Endothelial cell of umbilical vein (primary cell): ENCODE measurements at regions not wholly inside any gene's neighbourhood (a gene's known extent, or its start where the extent isn't known, plus 50 kb on each side); places are given as distances from the start of the nearest gene placed in this dataset.

Source experiments
- BruUV-seq: library from RNA; stranded (reverse); fragments of 400-500 nt; replicated peaks from 2 replicates; lab custom pipeline; 2021; lab: Mats Ljungman, UMichigan
- CTCF ChIA-PET: fragments of 300-600, 350-600 bp; sonication (Branson Sonifier 250); formaldehyde crosslinking; loops from one replicate; lab custom pipeline; 2021; ENCODE audit warnings: antibody characterized with exemption, inconsistent platforms; lab: Charles Lee
- POLR2A ChIA-PET: fragments of 300-600, 350-600 bp; sonication (Branson Sonifier 250); formaldehyde crosslinking; loops from one replicate; lab custom pipeline; 2021; ENCODE audit warnings: antibody characterized with exemption, inconsistent platforms; lab: Charles Lee
- DNase-seq: peaks from one replicate; pipeline ENCODE4 v3.0.0-alpha.2; 2011; ENCODE audit warnings: low read depth, low spot score
- FAIRE-seq: peaks from 2 replicates; lab custom pipeline; 2011; peaks lifted over from hg19 to GRCh38; lab: Jason Lieb, UNC
- H2AFZ ChIP-seq: 2 replicates; pipeline ENCODE4 v1.6.0; 2012; ENCODE audit warnings: low read depth, low read length, control low read depth, inconsistent platforms
- H3K27ac ChIP-seq: 2 replicates; pipeline ENCODE4 v1.5.1; 2011; ENCODE audit warnings: low read depth, mild to moderate bottlenecking, control low read depth, low read length, moderate library complexity; ENCODE audit not compliant: insufficient read depth
- H3K27me3 ChIP-seq, 2 experiments: 2 replicates each; pipeline versions ENCODE4 v1.6.0 to v1.6.1; 2011; ENCODE audit warnings: low read length in 2 of 2, mixed read lengths in 1 of 2; ENCODE audit not compliant: control insufficient read depth in 2 of 2, insufficient read depth in 2 of 2
- H3K36me3 ChIP-seq, 2 experiments: 2 replicates in 1 of 2; 3 replicates in 1 of 2; pipeline ENCODE4 v1.5.1; 2011; ENCODE audit warnings: low read length in 2 of 2, mild to moderate bottlenecking in 1 of 2, moderate library complexity in 1 of 2; ENCODE audit not compliant: control insufficient read depth in 2 of 2, insufficient read depth in 2 of 2; ENCODE audit errors: extremely low read depth in 1 of 2
- H3K4me1 ChIP-seq: 3 replicates; pipeline ENCODE4 v1.5.1; 2011; ENCODE audit warnings: mild to moderate bottlenecking, low read length; ENCODE audit not compliant: control insufficient read depth, insufficient read depth; ENCODE audit errors: extremely low read depth
- H3K4me2 ChIP-seq: 2 replicates; pipeline ENCODE4 v1.6.1; 2011; ENCODE audit warnings: low read length, control low read depth, mixed read lengths; ENCODE audit not compliant: insufficient read depth
- H3K4me3 ChIP-seq, 3 experiments: fragments of 200-600 bp in 1 of 3; sonication (generic), shearing (Covaris generic) in 1 of 3; replicated peaks in 1 of 3; 2 replicates each; pipeline ENCODE4 v1.5.1; 2011 to 2016; ENCODE audit warnings: control low read depth in 3 of 3, low read length in 3 of 3, mild to moderate bottlenecking in 2 of 3, inconsistent platforms in 1 of 3, low read depth in 1 of 3, moderate library complexity in 1 of 3; ENCODE audit not compliant: insufficient read depth in 1 of 3
- H3K79me2 ChIP-seq: 2 replicates; pipeline ENCODE4 v1.6.0; 2012; ENCODE audit warnings: low read length, inconsistent platforms; ENCODE audit not compliant: control insufficient read depth, insufficient read depth
- H3K9ac ChIP-seq: replicated peaks from 2 replicates; pipeline ENCODE3; 2011; ENCODE audit warnings: low read length, control low read depth; ENCODE audit not compliant: insufficient read depth; ENCODE audit errors: extremely low read depth
- H3K9me1 ChIP-seq: replicated peaks from 3 replicates; pipeline ENCODE4 v1.6.0; 2011; ENCODE audit warnings: mild to moderate bottlenecking, low read length; ENCODE audit not compliant: control insufficient read depth, insufficient read depth; ENCODE audit errors: extremely low read depth
- H3K9me3 ChIP-seq: replicated peaks from 2 replicates; pipeline ENCODE4 v1.5.1; 2012; ENCODE audit warnings: low read length, inconsistent platforms; ENCODE audit not compliant: control insufficient read depth, insufficient read depth
- H4K20me1 ChIP-seq: replicated peaks from 2 replicates; pipeline ENCODE3; 2011; ENCODE audit warnings: mild to moderate bottlenecking, low read length; ENCODE audit not compliant: control insufficient read depth, insufficient read depth; ENCODE audit errors: extremely low read depth
- CTCF ChIP-seq, 2 donors: IDR thresholded peaks; 1 replicate in 1 of 2; 2 replicates in 1 of 2; pipeline ENCODE4 v1.5.1; 2011; ENCODE audit warnings: low read length in 2 of 2, mild to moderate bottlenecking in 2 of 2, moderate library complexity in 2 of 2, control low read depth in 1 of 2, inconsistent platforms in 1 of 2, low read depth in 1 of 2; ENCODE audit not compliant: insufficient read depth in 1 of 2; ENCODE audit errors: extremely low read depth in 1 of 2
- EZH2 ChIP-seq: IDR thresholded peaks from 2 replicates; pipeline ENCODE4 v1.6.1; 2012; ENCODE audit warnings: borderline replicate concordance, low read depth, mild to moderate bottlenecking, moderate library complexity, low read length, inconsistent platforms; ENCODE audit not compliant: severe bottlenecking
- FOS ChIP-seq: IDR thresholded peaks from 2 replicates; pipeline ENCODE4 v1.6.1; 2011; ENCODE audit warnings: mild to moderate bottlenecking, low read length, moderate library complexity, borderline replicate concordance; ENCODE audit not compliant: insufficient read depth
- GATA2 ChIP-seq: IDR thresholded peaks from 2 replicates; pipeline ENCODE4 v1.7.0; 2011; ENCODE audit warnings: low read depth, mild to moderate bottlenecking, moderate library complexity, mixed read lengths, low read length; ENCODE audit not compliant: insufficient read length, insufficient read depth
- JUN ChIP-seq: IDR thresholded peaks from 2 replicates; pipeline ENCODE4 v1.6.1; 2011; ENCODE audit warnings: borderline replicate concordance, low read depth; ENCODE audit not compliant: insufficient read length, insufficient read depth
- MAX ChIP-seq: IDR thresholded peaks from 2 replicates; pipeline ENCODE4 v1.6.1; 2011; ENCODE audit not compliant: insufficient read depth, insufficient read length
- MYC ChIP-seq: IDR thresholded peaks from one replicate; pipeline ENCODE4 v1.6.1; 2011; ENCODE audit warnings: mild to moderate bottlenecking, low read depth, low read length
- POLR2A ChIP-seq: IDR thresholded peaks from 2 replicates; pipeline ENCODE4 v1.6.1; 2012; ENCODE audit warnings: low read depth, mild to moderate bottlenecking, control low read depth, low read length
- POLR2AphosphoS5 ChIP-seq: IDR thresholded peaks from 2 replicates; pipeline ENCODE4 v1.6.1; 2012; ENCODE audit warnings: low read depth, mild to moderate bottlenecking, control low read depth, low read length, moderate library complexity; ENCODE audit not compliant: insufficient read depth
- dilution Hi-C: fragments of 300-500 bp; cut with MboI; formaldehyde crosslinking; loops from one replicate; pipeline ENCODE4 v1.15.0; 2019; ENCODE audit warnings: low sequenced_read_pairs; ENCODE audit not compliant: extremely low pct_ligation_motif_present
- intact Hi-C: fragments of 100-400 bp; cut with micrococcal nuclease; formaldehyde crosslinking; loops from one replicate; pipeline ENCODE4 v1.10.0; 2022

GRCh38 chr5:172505403-172505759 lies 51.1 kb upstream of the SH3PXD2B start:
- dilution Hi-C loops: no loop called here
- Histone ChIP-seq H3K4me1 (no peaks in the 10 kb centered on the region), H3K79me2 (no peaks in the 10 kb centered on the region), H2AFZ (no peak overlapping the region), H4K20me1 (no peaks in the 10 kb centered on the region), H3K4me3 (no peak overlapping the region), H3K27ac (no peak overlapping the region), H3K9me1 (no peaks in the 10 kb centered on the region), H3K9me3 (no peaks in the 10 kb centered on the region), H3K9ac (no peak overlapping the region), H3K36me3 (no peaks in the 10 kb centered on the region), H3K27me3 (peaks cover 0 to 2% of the 10 kb centered on the region in 2 experiments), H3K4me2 (no peak overlapping the region)
- ChIA-PET CTCF (no interaction called here), POLR2A (no interaction called here)
- DNase-seq: no peak
- BruUV-seq: no TSS peak
- FAIRE-seq: no peak
- TF ChIP-seq POLR2AphosphoS5: no peak
- TF ChIP-seq EZH2: no peak
- no peak for TF ChIP-seq MAX
- TF ChIP-seq GATA2: no peak
- TF ChIP-seq MYC: no peak
- no peak for TF ChIP-seq JUN
- no peak for TF ChIP-seq CTCF (IDR thresholded peaks at IDR 0.05; ENCODE audit: extremely low read depth in 1 of 2, insufficient read depth in 1 of 2, low read depth in 1 of 2, low read length in 2 of 2)
- TF ChIP-seq POLR2A: no peak
- TF ChIP-seq FOS: no peak
- intact Hi-C loops: no loop called here
